HCT116 (cell line): ENCODE measurements at regions not wholly inside any gene's neighbourhood (a gene's known extent, or its start where the extent isn't known, plus 50 kb on each side); places are given as distances from the start of the nearest gene placed in this dataset.
A peak's percentile ranks its signal among the peaks of the same experiment; 100 is the strongest.

Experiments
- ATAC-seq: fragments of 200-7000 bp; cut with Tn5 transposase; 2 replicates; pipeline ENCODE4 v1.9.1; 2020; ENCODE audit warnings: mild to moderate bottlenecking, moderate library complexity
- BruUV-seq: library from RNA; stranded (reverse); fragments of 400-500 nt; replicated peaks from 2 replicates; lab custom pipeline; 2021; lab: Mats Ljungman, UMichigan
- CTCF ChIA-PET: fragments of 300-600 bp; sonication (Branson Sonifier 250); formaldehyde crosslinking; loops from one replicate; lab custom pipeline; 2021; ENCODE audit warnings: antibody characterized with exemption; lab: Charles Lee
- POLR2A ChIA-PET: fragments of 300-600, 350-600 bp; sonication (Branson Sonifier 250); formaldehyde crosslinking; loops from one replicate; lab custom pipeline; 2021; ENCODE audit warnings: antibody characterized with exemption; lab: Charles Lee
- RAD21 ChIA-PET, 2 experiments: fragments of 300-600 bp; sonication (Branson Sonifier 250); formaldehyde crosslinking; loops; one replicate each; lab custom pipeline; 2023; ENCODE audit warnings: low total read pairs in 2 of 2; ENCODE audit not compliant: uncharacterized antibody in 2 of 2, unreplicated experiment in 2 of 2, low non-redundant PET in 1 of 2; lab: Charles Lee
- DNase-seq: peaks from one replicate; pipeline ENCODE4 v3.0.0-alpha.2; 2010; ENCODE audit warnings: low read depth, low spot score
- H2AFZ ChIP-seq: fragments of 200-600 bp; shearing (Covaris generic), sonication (generic); 2 replicates; pipeline ENCODE4 v1.6.1; 2017; ENCODE audit warnings: low read depth, mixed run types, mixed read lengths, antibody characterized with exemption, low read length; ENCODE audit not compliant: poor library complexity, severe bottlenecking
- H3K27ac ChIP-seq: 2 replicates; pipeline ENCODE4 v1.5.1; 2012; ENCODE audit warnings: low read depth, low read length
- H3K27me3 ChIP-seq: fragments of 200-600 bp; sonication (generic); 2 replicates; pipeline ENCODE4 v1.6.1; 2016; ENCODE audit warnings: mixed run types, low read length, mixed read lengths; ENCODE audit not compliant: insufficient read depth
- H3K36me3 ChIP-seq, 2 experiments: fragments of 200-500 bp in 1 of 2; fragments of 200-600 bp in 1 of 2; sonication (Bioruptor generic) in 1 of 2; sonication (generic) in 1 of 2; 2 replicates each; pipeline versions ENCODE4 v1.5.1 to v1.6.1; 2014 to 2016; ENCODE audit warnings: low read length in 2 of 2, inconsistent platforms in 1 of 2, mixed read lengths in 1 of 2, mixed run types in 1 of 2; ENCODE audit not compliant: insufficient read depth in 2 of 2, control insufficient read depth in 1 of 2
- H3K4me1 ChIP-seq, 2 experiments: fragments of 200-600 bp in 1 of 2; sonication (generic) in 1 of 2; 2 replicates each; pipeline versions ENCODE4 v1.5.1 to v1.6.1; 2012 to 2017; ENCODE audit warnings: low read length in 2 of 2, inconsistent platforms in 1 of 2, mild to moderate bottlenecking in 1 of 2, mixed read lengths in 1 of 2, mixed run types in 1 of 2, moderate library complexity in 1 of 2; ENCODE audit not compliant: insufficient read depth in 2 of 2, control insufficient read depth in 1 of 2
- H3K4me2 ChIP-seq: fragments of 200-600 bp; sonication (generic); 2 replicates; pipeline ENCODE4 v1.6.1; 2017; ENCODE audit warnings: mixed run types, low read length, mixed read lengths
- H3K4me3 ChIP-seq, 2 experiments: fragments of 200-600 bp in 1 of 2; sonication (generic) in 1 of 2; replicated peaks in 1 of 2; 2 replicates each; pipeline ENCODE4 v1.5.1; 2011 to 2016; ENCODE audit warnings: low read length in 2 of 2, control low read depth in 1 of 2, low read depth in 1 of 2, mild to moderate bottlenecking in 1 of 2, mixed read lengths in 1 of 2, mixed run types in 1 of 2
- H3K79me2 ChIP-seq: fragments of 200-600 bp; sonication (generic); 2 replicates; pipeline ENCODE4 v1.6.1; 2017; ENCODE audit warnings: mild to moderate bottlenecking, mixed run types, low read length, moderate library complexity, mixed read lengths; ENCODE audit not compliant: insufficient read depth
- H3K9ac ChIP-seq: fragments of 200-600 bp; sonication (generic); 2 replicates; pipeline ENCODE4 v1.6.1; 2016; ENCODE audit warnings: low read length, mixed read lengths
- H3K9me2 ChIP-seq: fragments of 200-600 bp; sonication (generic), shearing (Covaris generic); 2 replicates; pipeline ENCODE4 v1.6.1; 2017; ENCODE audit warnings: mixed run types, mild to moderate bottlenecking, moderate library complexity; ENCODE audit not compliant: insufficient read depth
- H3K9me3 ChIP-seq, 2 experiments: fragments of 200-500 bp in 1 of 2; fragments of 200-600 bp in 1 of 2; sonication (Bioruptor generic) in 1 of 2; sonication (generic) in 1 of 2; 2 replicates each; pipeline ENCODE4 v1.6.1; 2014 to 2017; ENCODE audit warnings: low read length in 2 of 2, mixed read lengths in 2 of 2, inconsistent platforms in 1 of 2, low read depth in 1 of 2, mild to moderate bottlenecking in 1 of 2, mixed run types in 1 of 2, moderate library complexity in 1 of 2; ENCODE audit not compliant: control insufficient read depth in 1 of 2, insufficient read depth in 1 of 2
- H4K20me1 ChIP-seq: fragments of 200-600 bp; sonication (generic), shearing (Covaris generic); 2 replicates; pipeline ENCODE4 v1.6.1; 2017; ENCODE audit warnings: mixed run types, mild to moderate bottlenecking, moderate library complexity; ENCODE audit not compliant: insufficient read depth
- ELF1 ChIP-seq: IDR thresholded peaks from 2 replicates; pipeline ENCODE4 v1.6.1; 2012; ENCODE audit warnings: low read depth, borderline replicate concordance
- POLR2A ChIP-seq: IDR thresholded peaks from 2 replicates; pipeline ENCODE4 v1.7.0; 2011; ENCODE audit warnings: borderline replicate concordance; ENCODE audit not compliant: insufficient read depth, insufficient read length; ENCODE audit errors: extremely low read depth
- RAD21 ChIP-seq: IDR thresholded peaks from 2 replicates; pipeline ENCODE4 v1.6.1; 2012; ENCODE audit warnings: low read depth, mild to moderate bottlenecking
- ZFX ChIP-seq: fragments of 450-650 bp; IDR thresholded peaks from 2 replicates; pipeline ENCODE4 v1.6.1; 2017
- intact Hi-C: fragments of 100-400 bp; cut with micrococcal nuclease; formaldehyde crosslinking; loops from 2 replicates; pipeline ENCODE4 v1.10.0; 2022
- TF ChIP-seq, protein P1 (sequence below), 3 experiments: fragments of 200-600 bp in 1 of 3; sonication (generic) in 1 of 3; IDR thresholded peaks in 2 of 3; conservative IDR thresholded peaks in 1 of 3; 2 replicates each; pipeline ENCODE4 v1.5.1; 2012 to 2017; ENCODE audit warnings: low read depth in 2 of 3, low read length in 2 of 3, antibody characterized with exemption in 1 of 3, borderline replicate concordance in 1 of 3, control low read depth in 1 of 3, mild to moderate bottlenecking in 1 of 3, mixed read lengths in 1 of 3, mixed run types in 1 of 3, moderate library complexity in 1 of 3; ENCODE audit not compliant: insufficient read depth in 1 of 3
- TF ChIP-seq, protein P2 (sequence below): IDR thresholded peaks from 2 replicates; pipeline ENCODE4 v1.6.1; 2012

DNA sequence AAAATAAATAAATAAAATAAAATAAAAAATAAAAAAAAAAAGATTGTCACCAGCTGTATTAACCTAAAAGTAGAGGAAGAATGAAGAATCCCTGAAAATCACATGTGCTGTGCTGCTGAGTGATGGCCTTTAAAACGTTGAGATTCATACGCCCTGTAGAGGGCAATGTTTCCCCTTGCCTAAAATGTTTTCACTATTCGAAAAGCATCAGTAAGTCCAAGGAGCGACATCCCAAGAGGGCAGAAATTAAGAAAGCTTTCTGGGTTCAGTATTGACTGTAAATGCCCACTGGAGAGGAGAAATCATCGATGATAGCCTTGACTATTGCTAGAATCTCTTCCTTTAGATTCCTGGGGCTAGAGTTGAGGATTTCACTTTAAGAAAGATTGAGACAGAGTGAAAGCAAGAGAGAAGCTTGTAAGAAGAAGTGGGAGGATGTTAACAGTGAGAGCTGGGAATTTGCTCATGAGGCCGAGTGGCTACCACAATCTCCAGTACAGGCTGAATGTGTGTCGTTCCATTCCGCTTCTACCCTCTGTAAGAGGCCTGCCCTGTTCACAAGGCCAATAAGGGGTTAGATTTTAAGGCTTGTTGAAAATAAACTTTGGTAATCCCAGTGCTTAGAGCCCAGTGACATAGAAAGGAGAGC lies 170.8 kb upstream of the FAM20A start:
- peak; percentile 62 for DNase-seq
- POLR2A ChIA-PET = no interaction called here
- intact Hi-C loops = loop anchor here (10.0 kb wide), 1 partner anchor 623 kb away; no protein-coding TSS in a partner anchor

More for the DNA sequence above, 170.8 kb upstream of the FAM20A start:
- no peaks in the 10 kb centered on the region for H3K9me2 ChIP-seq
- peak overlapping the region; percentile 39 for H2AFZ ChIP-seq
- H3K4me1 ChIP-seq = peaks cover 4 to 9% of the 10 kb centered on the region in 2 experiments; a peak in 3 of 4 replicates
- no peaks in the 10 kb centered on the region for H3K36me3 ChIP-seq
- H3K9me3 ChIP-seq = no peaks in the 10 kb centered on the region
- TF ChIP-seq RAD21 (peak; percentile 77), POLR2A (no peak), ZFX (no peak), ELF1 (no peak)
- TF ChIP-seq, protein P1, sequence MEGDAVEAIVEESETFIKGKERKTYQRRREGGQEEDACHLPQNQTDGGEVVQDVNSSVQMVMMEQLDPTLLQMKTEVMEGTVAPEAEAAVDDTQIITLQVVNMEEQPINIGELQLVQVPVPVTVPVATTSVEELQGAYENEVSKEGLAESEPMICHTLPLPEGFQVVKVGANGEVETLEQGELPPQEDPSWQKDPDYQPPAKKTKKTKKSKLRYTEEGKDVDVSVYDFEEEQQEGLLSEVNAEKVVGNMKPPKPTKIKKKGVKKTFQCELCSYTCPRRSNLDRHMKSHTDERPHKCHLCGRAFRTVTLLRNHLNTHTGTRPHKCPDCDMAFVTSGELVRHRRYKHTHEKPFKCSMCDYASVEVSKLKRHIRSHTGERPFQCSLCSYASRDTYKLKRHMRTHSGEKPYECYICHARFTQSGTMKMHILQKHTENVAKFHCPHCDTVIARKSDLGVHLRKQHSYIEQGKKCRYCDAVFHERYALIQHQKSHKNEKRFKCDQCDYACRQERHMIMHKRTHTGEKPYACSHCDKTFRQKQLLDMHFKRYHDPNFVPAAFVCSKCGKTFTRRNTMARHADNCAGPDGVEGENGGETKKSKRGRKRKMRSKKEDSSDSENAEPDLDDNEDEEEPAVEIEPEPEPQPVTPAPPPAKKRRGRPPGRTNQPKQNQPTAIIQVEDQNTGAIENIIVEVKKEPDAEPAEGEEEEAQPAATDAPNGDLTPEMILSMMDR (IDR thresholded peaks at IDR 0.05 in 2 of 3, conservative IDR thresholded peaks at IDR 0.05 in 1 of 3; ENCODE audit: borderline replicate concordance in 1 of 3, insufficient read depth in 1 of 3, low read depth in 2 of 3, low read length in 2 of 3) = peak; percentile 65 to 84 (median 78)
- TF ChIP-seq, protein P2, sequence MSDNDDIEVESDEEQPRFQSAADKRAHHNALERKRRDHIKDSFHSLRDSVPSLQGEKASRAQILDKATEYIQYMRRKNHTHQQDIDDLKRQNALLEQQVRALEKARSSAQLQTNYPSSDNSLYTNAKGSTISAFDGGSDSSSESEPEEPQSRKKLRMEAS = no peak
- RAD21 ChIA-PET = interaction anchor here (0.5 to 0.7 kb wide), 2 partner anchors 271 to 286 kb away, joined by 3 to 5 read pairs; no protein-coding TSS in a partner anchor
- H3K4me2 ChIP-seq = peak overlapping the region; percentile 39
- H3K9ac ChIP-seq = no peak overlapping the region
- no peaks in the 10 kb centered on the region for H4K20me1 ChIP-seq
- H3K79me2 ChIP-seq = no peaks in the 10 kb centered on the region
- no peak overlapping the region for H3K27ac ChIP-seq
- H3K4me3 ChIP-seq = peak overlapping the region; percentile 4 to 10; a peak in 1 of 4 replicates
- ATAC-seq = peak; percentile 67
- no peaks in the 10 kb centered on the region for H3K27me3 ChIP-seq
- BruUV-seq = no TSS peak
- CTCF ChIA-PET = interaction anchor here (0.6 to 7.3 kb wide), 34 partner anchors 9 to 752 kb away, joined by 3 to 86 read pairs (median 4); no protein-coding TSS in a partner anchor
